IMR-90 (cell line): ENCODE measurements at regions not wholly inside any gene's neighbourhood (a gene's known extent, or its start where the extent isn't known, plus 50 kb on each side); places are given as distances from the start of the nearest gene placed in this dataset.

ENCODE experiments used
- ATAC-seq: fragments of 200-7000 bp; cut with Tn5 transposase; 2 replicates; pipeline ENCODE4 v1.9.1; 2020; ENCODE audit warnings: low read depth, mild to moderate bottlenecking, moderate library complexity
- BruUV-seq: library from RNA; stranded (reverse); fragments of 400-500 nt; replicated peaks from 2 replicates; lab custom pipeline; 2021; lab: Mats Ljungman, UMichigan
- CTCF ChIA-PET: fragments of 300-600 bp; formaldehyde crosslinking; extraction: SDS; loops from one replicate; lab custom pipeline; 2021; ENCODE audit warnings: antibody characterized with exemption; lab: Yijun Ruan, JAX
- POLR2A ChIA-PET: fragments of 300-600 bp; sonication (Branson Sonifier 250); formaldehyde crosslinking; loops from one replicate; lab custom pipeline; 2022; ENCODE audit warnings: antibody characterized with exemption; ENCODE audit not compliant: unreplicated experiment; lab: Charles Lee
- DNase-seq: peaks from one replicate; pipeline ENCODE4 v3.0.0; 2013
- H2AFZ ChIP-seq: replicated peaks from 2 replicates; pipeline ENCODE3; 2013; ENCODE audit warnings: low read length, mild to moderate bottlenecking; ENCODE audit not compliant: poor library complexity
- H2AK5ac ChIP-seq: 2 replicates; pipeline ENCODE4 v1.6.1; 2013; ENCODE audit warnings: low read depth, low read length, inconsistent platforms
- H2AK9ac ChIP-seq: replicated peaks from 2 replicates; pipeline ENCODE3; 2013; ENCODE audit warnings: mild to moderate bottlenecking, low read depth, low read length, moderate library complexity; ENCODE audit not compliant: poor library complexity
- H2BK120ac ChIP-seq: 2 replicates; pipeline ENCODE4 v1.6.1; 2013; ENCODE audit warnings: low read depth, low read length, inconsistent platforms
- H2BK15ac ChIP-seq: 3 replicates; pipeline ENCODE4 v1.6.1; 2013; ENCODE audit warnings: low read depth, low read length, inconsistent platforms
- H2BK20ac ChIP-seq: 2 replicates; pipeline ENCODE4 v1.6.1; 2013; ENCODE audit warnings: low read depth, mild to moderate bottlenecking, inconsistent platforms, low read length, moderate library complexity
- H2BK5ac ChIP-seq: 2 replicates; pipeline ENCODE4 v1.6.1; 2013; ENCODE audit warnings: mild to moderate bottlenecking, low read depth, low read length, inconsistent platforms; ENCODE audit not compliant: poor library complexity, severe bottlenecking
- H3K14ac ChIP-seq: replicated peaks from 2 replicates; pipeline ENCODE4 v1.6.1; 2013; ENCODE audit warnings: low read depth, low read length, inconsistent platforms
- H3K18ac ChIP-seq: 2 replicates; pipeline ENCODE4 v1.6.1; 2013; ENCODE audit warnings: low read depth, low read length, control low read depth
- H3K23ac ChIP-seq: 2 replicates; pipeline ENCODE4 v1.6.1; 2013; ENCODE audit warnings: low read depth, low read length, inconsistent platforms
- H3K27ac ChIP-seq: 2 replicates; pipeline ENCODE4 v1.5.1; 2013; ENCODE audit warnings: mild to moderate bottlenecking, control low read depth, low read length; ENCODE audit not compliant: insufficient read depth
- H3K27me3 ChIP-seq: 2 replicates; pipeline ENCODE4 v1.6.1; 2013; ENCODE audit warnings: low read length; ENCODE audit not compliant: control insufficient read depth, insufficient read depth
- H3K36me3 ChIP-seq: 2 replicates; pipeline ENCODE4 v1.6.1; 2013; ENCODE audit warnings: low read length, mixed read lengths; ENCODE audit not compliant: control insufficient read depth, insufficient read depth
- H3K4ac ChIP-seq: 2 replicates; pipeline ENCODE4 v1.6.1; 2013; ENCODE audit warnings: low read depth, low read length, inconsistent platforms
- H3K4me1 ChIP-seq: 2 replicates; pipeline ENCODE4 v1.6.1; 2013; ENCODE audit warnings: low read length, mixed read lengths; ENCODE audit not compliant: control insufficient read depth, insufficient read depth
- H3K4me2 ChIP-seq: 2 replicates; pipeline ENCODE4 v1.6.1; 2013; ENCODE audit warnings: low read depth, mild to moderate bottlenecking, control low read depth, low read length, moderate library complexity
- H3K4me3 ChIP-seq: 2 replicates; pipeline ENCODE4 v1.5.1; 2013; ENCODE audit warnings: low read depth, mild to moderate bottlenecking, control low read depth, low read length, moderate library complexity; ENCODE audit not compliant: insufficient read depth
- H3K56ac ChIP-seq: 2 replicates; pipeline ENCODE4 v1.6.1; 2013; ENCODE audit warnings: low read length, inconsistent platforms; ENCODE audit not compliant: insufficient read depth; ENCODE audit errors: extremely low read depth
- H3K79me1 ChIP-seq, 2 experiments: 2 replicates each; pipeline ENCODE4 v1.6.1; 2013; ENCODE audit warnings: low read length in 2 of 2, inconsistent platforms in 1 of 2, low read depth in 1 of 2
- H3K9ac ChIP-seq: 2 replicates; pipeline ENCODE4 v1.6.1; 2013; ENCODE audit warnings: low read depth, low read length, control low read depth
- H3K9me1 ChIP-seq: 2 replicates; pipeline ENCODE4 v1.6.1; 2013; ENCODE audit warnings: low read length, inconsistent platforms; ENCODE audit not compliant: insufficient read depth
- H3K9me3 ChIP-seq: 2 replicates; pipeline ENCODE4 v1.6.1; 2013; ENCODE audit warnings: low read length; ENCODE audit not compliant: control insufficient read depth, insufficient read depth
- H4K20me1 ChIP-seq: 2 replicates; pipeline ENCODE4 v1.6.1; 2013; ENCODE audit warnings: low read length, inconsistent platforms; ENCODE audit not compliant: insufficient read depth
- H4K5ac ChIP-seq: 2 replicates; pipeline ENCODE4 v1.6.1; 2013; ENCODE audit warnings: mild to moderate bottlenecking, low read depth, low read length, control low read depth
- H4K8ac ChIP-seq, 2 experiments: 2 replicates each; pipeline ENCODE4 v1.6.1; 2013; ENCODE audit warnings: low read depth in 2 of 2, low read length in 2 of 2, control low read depth in 1 of 2, inconsistent platforms in 1 of 2
- H4K91ac ChIP-seq: 2 replicates; pipeline ENCODE4 v1.6.1; 2013; ENCODE audit warnings: low read depth, low read length, inconsistent platforms; ENCODE audit not compliant: insufficient read depth
- BHLHE40 ChIP-seq: fragments of 150-350 bp; IDR thresholded peaks from 2 replicates; pipeline ENCODE4 v1.6.1; 2016; ENCODE audit warnings: mild to moderate bottlenecking, low read depth, low read length
- CEBPB ChIP-seq: IDR thresholded peaks from 2 replicates; pipeline ENCODE4 v1.6.1; 2012; ENCODE audit warnings: low read depth, low read length, improper control_type of control experiment
- CHD1 ChIP-seq: IDR thresholded peaks from 2 replicates; pipeline ENCODE4 v1.6.1; 2012; ENCODE audit warnings: low read depth, low read length, improper control_type of control experiment
- FOS ChIP-seq: fragments of 150-350 bp; IDR thresholded peaks from 2 replicates; pipeline ENCODE4 v1.6.1; 2016; ENCODE audit warnings: low read depth, low read length
- MAFK ChIP-seq: IDR thresholded peaks from 2 replicates; pipeline ENCODE4 v1.6.1; 2012; ENCODE audit warnings: low read depth, low read length, improper control_type of control experiment
- MAZ ChIP-seq: IDR thresholded peaks from 2 replicates; pipeline ENCODE4 v1.6.1; 2012; ENCODE audit warnings: low read depth, mild to moderate bottlenecking, low read length, improper control_type of control experiment, moderate library complexity, borderline replicate concordance
- NFE2L2 ChIP-seq: fragments of 150-350 bp; IDR thresholded peaks from 2 replicates; pipeline ENCODE4 v1.6.1; 2016; ENCODE audit warnings: low read depth, mild to moderate bottlenecking, low read length
- POLR2A ChIP-seq: IDR thresholded peaks from 2 replicates; pipeline ENCODE4 v1.6.1; 2012; ENCODE audit warnings: mild to moderate bottlenecking, low read depth, low read length
- RAD21 ChIP-seq: IDR thresholded peaks from 2 replicates; pipeline ENCODE4 v1.6.1; 2012; ENCODE audit warnings: low read length, improper control_type of control experiment
- RCOR1 ChIP-seq: IDR thresholded peaks from 2 replicates; pipeline ENCODE4 v1.6.1; 2012; ENCODE audit warnings: mild to moderate bottlenecking, low read length, improper control_type of control experiment; ENCODE audit not compliant: insufficient replicate concordance
- RFX5 ChIP-seq: IDR thresholded peaks from 2 replicates; pipeline ENCODE4 v1.8.0; 2012; ENCODE audit warnings: low read depth, mild to moderate bottlenecking, low read length, moderate library complexity
- SMC3 ChIP-seq: fragments of 150-350 bp; IDR thresholded peaks from 2 replicates; pipeline ENCODE4 v1.6.1; 2016; ENCODE audit warnings: low read depth, mild to moderate bottlenecking, antibody characterized with exemption, low read length, moderate library complexity
- WGBS, 2 experiments: methylation state at CpG; one replicate each; pipeline versions ENCODE4 v1.1.5 to v1.1.7; 2013; ENCODE audit warnings: missing lambda C conversion rate in 2 of 2; ENCODE audit not compliant: insufficient read length in 1 of 2; ENCODE audit errors: extremely low coverage in 2 of 2; 5-methylcytosine and 5-hydroxymethylcytosine counted together
- dilution Hi-C: fragments of 300-500 bp; cut with HindIII; formaldehyde crosslinking; loops from one replicate; pipeline ENCODE4 v1.14.3; 2018; ENCODE audit warnings: low sequenced_read_pairs; ENCODE audit not compliant: unreplicated experiment
- in situ Hi-C: fragments of 300-500 bp; cut with MboI; formaldehyde crosslinking; loops from 3 replicates; pipeline ENCODE4 v1.14.3; 2019; ENCODE audit warnings: low sequenced_read_pairs, inconsistent platforms, mixed read lengths
- intact Hi-C: fragments of 100-400 bp; cut with micrococcal nuclease; formaldehyde crosslinking; loops from 2 replicates; pipeline ENCODE4 v1.10.0; 2022
- TF ChIP-seq, protein P1 (sequence below): fragments of 150-350 bp; IDR thresholded peaks from 2 replicates; pipeline ENCODE4 v1.6.1; 2017; ENCODE audit warnings: mild to moderate bottlenecking, antibody characterized with exemption, low read length, low read depth
- TF ChIP-seq, protein P2 (sequence below): fragments of 150-350 bp; IDR thresholded peaks from 2 replicates; pipeline ENCODE4 v1.6.1; 2016; ENCODE audit warnings: low read depth, mild to moderate bottlenecking, low read length, moderate library complexity, borderline replicate concordance
- TF ChIP-seq, protein P3 (sequence below): conservative IDR thresholded peaks from 2 replicates; pipeline ENCODE4 v1.5.1; 2012; ENCODE audit warnings: mild to moderate bottlenecking, low read depth, low read length, improper control_type of control experiment

DNA sequence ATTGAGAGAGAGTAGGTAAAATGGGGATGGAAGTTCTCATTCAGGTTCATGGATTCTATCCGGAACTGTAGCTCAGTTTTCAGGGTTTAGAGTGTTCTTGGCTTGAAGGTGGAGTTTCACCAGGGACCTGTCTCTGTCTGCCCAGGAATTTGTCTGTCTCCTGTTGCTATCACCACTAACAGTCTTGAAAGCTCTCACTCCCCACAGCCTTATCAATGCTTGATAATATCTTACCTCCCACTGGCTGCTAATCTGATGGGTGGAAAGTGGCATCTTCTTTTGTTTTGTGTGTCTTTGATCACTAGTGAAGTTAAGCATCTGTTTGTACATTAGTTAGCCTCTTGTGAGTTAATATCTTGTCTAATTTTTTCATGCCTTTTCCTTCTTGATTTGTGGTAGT, 60.3 kb upstream of the TSPAN11 start:
- H3K23ac ChIP-seq, result no peak overlapping the region
- H2BK120ac ChIP-seq, result no peak overlapping the region
- no peak overlapping the region for H3K18ac ChIP-seq
- TF ChIP-seq RAD21 (no peak), RCOR1 (no peak), POLR2A (no peak), NFE2L2 (no peak), RFX5 (no peak), FOS (no peak), MAFK (no peak), MAZ (no peak), CHD1 (no peak), CEBPB (no peak), BHLHE40 (no peak), SMC3 (no peak)
- TF ChIP-seq, protein P1, sequence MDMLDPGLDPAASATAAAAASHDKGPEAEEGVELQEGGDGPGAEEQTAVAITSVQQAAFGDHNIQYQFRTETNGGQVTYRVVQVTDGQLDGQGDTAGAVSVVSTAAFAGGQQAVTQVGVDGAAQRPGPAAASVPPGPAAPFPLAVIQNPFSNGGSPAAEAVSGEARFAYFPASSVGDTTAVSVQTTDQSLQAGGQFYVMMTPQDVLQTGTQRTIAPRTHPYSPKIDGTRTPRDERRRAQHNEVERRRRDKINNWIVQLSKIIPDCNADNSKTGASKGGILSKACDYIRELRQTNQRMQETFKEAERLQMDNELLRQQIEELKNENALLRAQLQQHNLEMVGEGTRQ, result no peak
- TF ChIP-seq, protein P2, sequence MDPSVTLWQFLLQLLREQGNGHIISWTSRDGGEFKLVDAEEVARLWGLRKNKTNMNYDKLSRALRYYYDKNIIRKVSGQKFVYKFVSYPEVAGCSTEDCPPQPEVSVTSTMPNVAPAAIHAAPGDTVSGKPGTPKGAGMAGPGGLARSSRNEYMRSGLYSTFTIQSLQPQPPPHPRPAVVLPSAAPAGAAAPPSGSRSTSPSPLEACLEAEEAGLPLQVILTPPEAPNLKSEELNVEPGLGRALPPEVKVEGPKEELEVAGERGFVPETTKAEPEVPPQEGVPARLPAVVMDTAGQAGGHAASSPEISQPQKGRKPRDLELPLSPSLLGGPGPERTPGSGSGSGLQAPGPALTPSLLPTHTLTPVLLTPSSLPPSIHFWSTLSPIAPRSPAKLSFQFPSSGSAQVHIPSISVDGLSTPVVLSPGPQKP, result no peak
- TF ChIP-seq, protein P3, sequence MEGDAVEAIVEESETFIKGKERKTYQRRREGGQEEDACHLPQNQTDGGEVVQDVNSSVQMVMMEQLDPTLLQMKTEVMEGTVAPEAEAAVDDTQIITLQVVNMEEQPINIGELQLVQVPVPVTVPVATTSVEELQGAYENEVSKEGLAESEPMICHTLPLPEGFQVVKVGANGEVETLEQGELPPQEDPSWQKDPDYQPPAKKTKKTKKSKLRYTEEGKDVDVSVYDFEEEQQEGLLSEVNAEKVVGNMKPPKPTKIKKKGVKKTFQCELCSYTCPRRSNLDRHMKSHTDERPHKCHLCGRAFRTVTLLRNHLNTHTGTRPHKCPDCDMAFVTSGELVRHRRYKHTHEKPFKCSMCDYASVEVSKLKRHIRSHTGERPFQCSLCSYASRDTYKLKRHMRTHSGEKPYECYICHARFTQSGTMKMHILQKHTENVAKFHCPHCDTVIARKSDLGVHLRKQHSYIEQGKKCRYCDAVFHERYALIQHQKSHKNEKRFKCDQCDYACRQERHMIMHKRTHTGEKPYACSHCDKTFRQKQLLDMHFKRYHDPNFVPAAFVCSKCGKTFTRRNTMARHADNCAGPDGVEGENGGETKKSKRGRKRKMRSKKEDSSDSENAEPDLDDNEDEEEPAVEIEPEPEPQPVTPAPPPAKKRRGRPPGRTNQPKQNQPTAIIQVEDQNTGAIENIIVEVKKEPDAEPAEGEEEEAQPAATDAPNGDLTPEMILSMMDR, result no peak
- no peak overlapping the region for H2AK9ac ChIP-seq
- no peaks in the 10 kb centered on the region for H3K36me3 ChIP-seq
- ChIA-PET CTCF (interaction anchor here (0.6 kb wide), 1 partner anchor 14 kb away, joined by 3 read pairs; no protein-coding TSS in a partner anchor), POLR2A (no interaction called here)
- dilution Hi-C loops, result no loop called here
- no peak for DNase-seq
- intact Hi-C loops, result no loop called here
- no peak overlapping the region for H4K8ac ChIP-seq
- no peak for ATAC-seq
- H4K20me1 ChIP-seq, result no peaks in the 10 kb centered on the region
- H2AK5ac ChIP-seq, result no peak overlapping the region
- H2AFZ ChIP-seq, result no peak overlapping the region
- no CpG with 5 or more reads among the region's 1 CpG for WGBS, 2 experiments
- BruUV-seq, result no TSS peak
- no peak overlapping the region for H3K4ac ChIP-seq
- no peak overlapping the region for H3K4me2 ChIP-seq
- no peak overlapping the region for H3K14ac ChIP-seq
- in situ Hi-C loops, result no loop called here
- H3K56ac ChIP-seq, result no peak overlapping the region
- no peak overlapping the region for H3K27ac ChIP-seq
- no peaks in the 10 kb centered on the region for H3K79me1 ChIP-seq
- no peaks in the 10 kb centered on the region for H3K9me1 ChIP-seq
- no peaks in the 10 kb centered on the region for H3K4me1 ChIP-seq
- H3K27me3 ChIP-seq, result peaks cover 3% of the 10 kb centered on the region; the same call in 1 of the 2 replicates
- H2BK20ac ChIP-seq, result no peak overlapping the region
- no peak overlapping the region for H2BK5ac ChIP-seq
- H3K9me3 ChIP-seq, result no peaks in the 10 kb centered on the region
- no peak overlapping the region for H4K5ac ChIP-seq
- H3K9ac ChIP-seq, result no peak overlapping the region
- H2BK15ac ChIP-seq, result no peak overlapping the region
- H3K4me3 ChIP-seq, result no peak overlapping the region
- H4K91ac ChIP-seq, result no peak overlapping the region
